H9 (cell line): ENCODE measurements at regions not wholly inside any gene's neighbourhood (a gene's known extent, or its start where the extent isn't known, plus 50 kb on each side); places are given as distances from the start of the nearest gene placed in this dataset.

Experiments used
- DNase-seq: peaks from one replicate; pipeline ENCODE4 v3.0.0-alpha.2; 2017
- H2AFZ ChIP-seq: one replicate; pipeline ENCODE4 v1.6.1; 2013; ENCODE audit warnings: mild to moderate bottlenecking, low read length, control low read depth, moderate library complexity
- H2AK5ac ChIP-seq: 2 replicates; pipeline ENCODE4 v1.6.1; 2013; ENCODE audit warnings: low read length, control low read depth, mixed read lengths; ENCODE audit not compliant: insufficient read length
- H2BK120ac ChIP-seq: one replicate; pipeline ENCODE4 v1.6.1; 2013; ENCODE audit warnings: low read depth, mild to moderate bottlenecking, low read length, control low read depth, inconsistent platforms; ENCODE audit not compliant: poor library complexity, severe bottlenecking
- H2BK12ac ChIP-seq: 2 replicates; pipeline ENCODE4 v1.6.1; 2013; ENCODE audit warnings: low read length, control low read depth, mixed read lengths, low read depth; ENCODE audit not compliant: insufficient read length
- H2BK15ac ChIP-seq: 2 replicates; pipeline ENCODE4 v1.6.1; 2013; ENCODE audit warnings: low read depth, low read length, control low read depth
- H2BK20ac ChIP-seq: one replicate; pipeline ENCODE4 v1.6.1; 2013; ENCODE audit warnings: low read depth, mild to moderate bottlenecking, low read length, control low read depth, inconsistent platforms; ENCODE audit not compliant: poor library complexity, severe bottlenecking
- H2BK5ac ChIP-seq: 2 replicates; pipeline ENCODE4 v1.6.1; 2013; ENCODE audit warnings: low read length, control low read depth, mixed read lengths; ENCODE audit not compliant: insufficient read length
- H3K14ac ChIP-seq: 2 replicates; pipeline ENCODE4 v1.6.1; 2013; ENCODE audit warnings: low read length, control low read depth; ENCODE audit not compliant: insufficient read depth
- H3K18ac ChIP-seq: 2 replicates; pipeline ENCODE4 v1.6.1; 2013; ENCODE audit warnings: low read depth, mild to moderate bottlenecking, mixed read lengths, low read length, control low read depth; ENCODE audit not compliant: insufficient read length
- H3K23ac ChIP-seq: 2 replicates; pipeline ENCODE4 v1.6.1; 2013; ENCODE audit warnings: low read length, control low read depth, mixed read lengths, low read depth; ENCODE audit not compliant: insufficient read length
- H3K23me2 ChIP-seq: 2 replicates; pipeline ENCODE4 v1.6.1; 2013; ENCODE audit warnings: low read depth, mild to moderate bottlenecking, mixed read lengths, low read length, control low read depth; ENCODE audit not compliant: insufficient read length, poor library complexity, severe bottlenecking
- H3K27ac ChIP-seq: 2 replicates; pipeline ENCODE4 v1.5.1; 2013; ENCODE audit warnings: low read length, control low read depth, mixed read lengths, low read depth; ENCODE audit not compliant: insufficient read length
- H3K27me3 ChIP-seq: 2 replicates; pipeline ENCODE4 v1.6.1; 2013; ENCODE audit warnings: low read length, control low read depth, inconsistent platforms; ENCODE audit not compliant: insufficient read depth
- H3K4ac ChIP-seq: 2 replicates; pipeline ENCODE4 v1.6.1; 2013; ENCODE audit warnings: low read depth, mild to moderate bottlenecking, control low read depth, inconsistent platforms, low read length, moderate library complexity
- H3K4me1 ChIP-seq: 2 replicates; pipeline ENCODE4 v1.6.1; 2013; ENCODE audit warnings: low read length, control low read depth, inconsistent platforms; ENCODE audit not compliant: insufficient read depth
- H3K4me2 ChIP-seq: 2 replicates; pipeline ENCODE4 v1.6.1; 2013; ENCODE audit warnings: low read length, control low read depth, mixed read lengths; ENCODE audit not compliant: insufficient read length, insufficient read depth
- H3K56ac ChIP-seq: 2 replicates; pipeline ENCODE4 v1.6.1; 2013; ENCODE audit warnings: low read depth, mild to moderate bottlenecking, mixed read lengths, low read length, control low read depth; ENCODE audit not compliant: insufficient read length
- H3K79me1 ChIP-seq: 2 replicates; pipeline ENCODE4 v1.6.1; 2013; ENCODE audit warnings: low read depth, mild to moderate bottlenecking, moderate library complexity, low read length, control low read depth, inconsistent platforms; ENCODE audit not compliant: insufficient read depth, poor library complexity, severe bottlenecking
- H3K79me2 ChIP-seq: 2 replicates; pipeline ENCODE4 v1.6.1; 2013; ENCODE audit warnings: low read length, control low read depth, inconsistent platforms; ENCODE audit not compliant: insufficient read depth
- H3K9ac ChIP-seq: 2 replicates; pipeline ENCODE4 v1.6.1; 2013; ENCODE audit warnings: low read length, control low read depth, mixed read lengths; ENCODE audit not compliant: insufficient read length; ENCODE audit errors: extremely low read depth
- H3K9me3 ChIP-seq: one replicate; pipeline ENCODE4 v1.6.1; 2013; ENCODE audit warnings: low read depth, low read length, inconsistent platforms; ENCODE audit not compliant: control insufficient read depth
- H3T11ph ChIP-seq: one replicate; pipeline ENCODE4 v1.6.1; 2013; ENCODE audit warnings: mild to moderate bottlenecking, low read length, control low read depth, inconsistent platforms
- H4K20me1 ChIP-seq: one replicate; pipeline ENCODE4 v1.6.1; 2013; ENCODE audit not compliant: control insufficient read depth, insufficient read length, insufficient read depth
- H4K5ac ChIP-seq: 2 replicates; pipeline ENCODE4 v1.6.1; 2013; ENCODE audit warnings: low read depth, mild to moderate bottlenecking, mixed read lengths, low read length, control low read depth; ENCODE audit not compliant: insufficient read length
- H4K8ac ChIP-seq: replicated peaks from 2 replicates; pipeline ENCODE4 v1.6.1; 2013; ENCODE audit warnings: low read length, control low read depth, mixed read lengths, low read depth; ENCODE audit not compliant: insufficient read length
- H4K91ac ChIP-seq: 2 replicates; pipeline ENCODE4 v1.6.1; 2013; ENCODE audit warnings: low read depth, mild to moderate bottlenecking, moderate library complexity, mixed read lengths, low read length, control low read depth; ENCODE audit not compliant: insufficient read length
- H3K27ac Mint-ChIP-seq, 3 experiments: 2 replicates in 2 of 3; 3 replicates in 1 of 3; pipeline ENCODE4 v1.8.0; 2020 to 2021; ENCODE audit warnings: mixed read lengths in 3 of 3, mild to moderate bottlenecking in 1 of 3, moderate library complexity in 1 of 3
- H3K27me3 Mint-ChIP-seq: 2 replicates; pipeline ENCODE4 v1.8.0; 2021; ENCODE audit warnings: low read depth, mild to moderate bottlenecking, moderate library complexity, mixed read lengths
- H3K36me3 Mint-ChIP-seq, 3 experiments: 2 replicates in 2 of 3; 3 replicates in 1 of 3; pipeline ENCODE4 v1.8.0; 2020 to 2021; ENCODE audit warnings: low read depth in 3 of 3, mixed read lengths in 3 of 3; ENCODE audit not compliant: insufficient read depth in 1 of 3
- H3K4me1 Mint-ChIP-seq, 2 experiments: 2 replicates each; pipeline ENCODE4 v1.8.0; 2020; ENCODE audit warnings: mixed read lengths in 2 of 2
- H3K4me3 Mint-ChIP-seq, 2 experiments: 2 replicates in 1 of 2; 3 replicates in 1 of 2; pipeline ENCODE4 v1.8.0; 2020 to 2021; ENCODE audit warnings: mild to moderate bottlenecking in 2 of 2, mixed read lengths in 2 of 2, moderate library complexity in 1 of 2
- H3K9me3 Mint-ChIP-seq, 2 experiments: 2 replicates in 1 of 2; 3 replicates in 1 of 2; pipeline ENCODE4 v1.8.0; 2020; ENCODE audit warnings: mild to moderate bottlenecking in 2 of 2, mixed read lengths in 2 of 2, moderate library complexity in 1 of 2
- WGBS: extraction: QIAGEN DNeasy Blood & Tissue Kit; methylation state at CpG from one replicate; pipeline ENCODE4 v1.1.7; 2013; ENCODE audit warnings: missing lambda C conversion rate, low lambda C conversion rate, mixed read lengths; ENCODE audit not compliant: insufficient read length; ENCODE audit errors: extremely low coverage; 5-methylcytosine and 5-hydroxymethylcytosine counted together
- TF ChIP-seq, protein P1 (sequence below): fragments of 200-600 bp; sonication (generic); conservative IDR thresholded peaks from 3 replicates; pipeline ENCODE4 v1.8.0; 2021; ENCODE audit warnings: antibody characterized with exemption, mild to moderate bottlenecking

DNA sequence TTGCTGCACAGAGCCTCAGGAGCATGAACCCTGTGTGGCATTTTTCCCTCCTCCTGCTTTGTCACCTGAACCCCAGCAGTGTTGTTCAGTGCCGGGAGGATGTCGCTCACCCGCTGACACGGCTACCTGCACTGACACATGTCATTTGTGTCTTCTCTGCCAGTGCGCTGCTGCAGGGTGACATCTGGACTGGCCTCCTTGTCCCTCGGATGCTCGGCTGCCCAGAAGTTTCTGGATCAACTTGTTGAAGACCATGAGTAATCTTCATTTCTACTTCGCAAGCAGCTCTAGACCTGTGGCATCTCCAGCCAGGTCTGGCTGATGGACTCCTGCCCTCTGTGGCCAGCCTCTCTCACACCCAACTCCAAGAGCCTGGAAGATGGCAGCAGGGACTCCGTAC is 311.1 kb upstream of the C2CD4B start:
- Histone ChIP-seq H3K79me1 (no peaks in the 10 kb centered on the region), H3K4me1 (peaks cover 8% of the 10 kb centered on the region), H3K9me3 (no peaks in the 10 kb centered on the region), H3K27ac (no peak overlapping the region), H4K5ac (no peak overlapping the region), H2BK20ac (no peak overlapping the region), H3K23me2 (no peaks in the 10 kb centered on the region), H4K91ac (no peak overlapping the region), H2AFZ (no peak overlapping the region), H3T11ph (no peak overlapping the region), H2BK15ac (no peak overlapping the region), H3K18ac (no peak overlapping the region), H3K4ac (no peak overlapping the region), H3K27me3 (no peaks in the 10 kb centered on the region), H3K14ac (peak overlapping the region; percentile 32; the same call in 1 of the 2 replicates), H3K9ac (no peak overlapping the region), H2BK12ac (no peak overlapping the region), H3K56ac (no peak overlapping the region), H4K8ac (no peak overlapping the region), H2BK5ac (no peak overlapping the region), H3K4me2 (no peak overlapping the region), H3K23ac (no peak overlapping the region), H3K79me2 (no peaks in the 10 kb centered on the region), H4K20me1 (no peaks in the 10 kb centered on the region), H2BK120ac (no peak overlapping the region), H2AK5ac (no peak overlapping the region)
- no peak for DNase-seq
- no CpG with 5 or more reads among the region's 9 CpGs for WGBS
- Mint-ChIP-seq H3K36me3 (no peaks in the 10 kb centered on the region), H3K27ac (no peak overlapping the region; a peak in 2 of 7 replicates), H3K27me3 (no peaks in the 10 kb centered on the region), H3K4me1 (peaks cover 36% of the 10 kb centered on the region in 2 experiments), H3K4me3 (no peak overlapping the region), H3K9me3 (no peaks in the 10 kb centered on the region)
- TF ChIP-seq, protein P1, sequence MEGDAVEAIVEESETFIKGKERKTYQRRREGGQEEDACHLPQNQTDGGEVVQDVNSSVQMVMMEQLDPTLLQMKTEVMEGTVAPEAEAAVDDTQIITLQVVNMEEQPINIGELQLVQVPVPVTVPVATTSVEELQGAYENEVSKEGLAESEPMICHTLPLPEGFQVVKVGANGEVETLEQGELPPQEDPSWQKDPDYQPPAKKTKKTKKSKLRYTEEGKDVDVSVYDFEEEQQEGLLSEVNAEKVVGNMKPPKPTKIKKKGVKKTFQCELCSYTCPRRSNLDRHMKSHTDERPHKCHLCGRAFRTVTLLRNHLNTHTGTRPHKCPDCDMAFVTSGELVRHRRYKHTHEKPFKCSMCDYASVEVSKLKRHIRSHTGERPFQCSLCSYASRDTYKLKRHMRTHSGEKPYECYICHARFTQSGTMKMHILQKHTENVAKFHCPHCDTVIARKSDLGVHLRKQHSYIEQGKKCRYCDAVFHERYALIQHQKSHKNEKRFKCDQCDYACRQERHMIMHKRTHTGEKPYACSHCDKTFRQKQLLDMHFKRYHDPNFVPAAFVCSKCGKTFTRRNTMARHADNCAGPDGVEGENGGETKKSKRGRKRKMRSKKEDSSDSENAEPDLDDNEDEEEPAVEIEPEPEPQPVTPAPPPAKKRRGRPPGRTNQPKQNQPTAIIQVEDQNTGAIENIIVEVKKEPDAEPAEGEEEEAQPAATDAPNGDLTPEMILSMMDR = no peak
